ENCODE measurements at regions not wholly inside any gene's neighbourhood (a gene's known extent, or its start where the extent isn't known, plus 50 kb on each side); places are given as distances from the start of the nearest gene placed in this dataset.

GRCh38 chr6:45743028-45743615 lies 272.5 kb downstream of the CLIC5 start:
- no peak for DNase-seq (ENCODE audit: extremely low spot score, insufficient read length, low read depth)
- no peak for FAIRE-seq

DNA sequence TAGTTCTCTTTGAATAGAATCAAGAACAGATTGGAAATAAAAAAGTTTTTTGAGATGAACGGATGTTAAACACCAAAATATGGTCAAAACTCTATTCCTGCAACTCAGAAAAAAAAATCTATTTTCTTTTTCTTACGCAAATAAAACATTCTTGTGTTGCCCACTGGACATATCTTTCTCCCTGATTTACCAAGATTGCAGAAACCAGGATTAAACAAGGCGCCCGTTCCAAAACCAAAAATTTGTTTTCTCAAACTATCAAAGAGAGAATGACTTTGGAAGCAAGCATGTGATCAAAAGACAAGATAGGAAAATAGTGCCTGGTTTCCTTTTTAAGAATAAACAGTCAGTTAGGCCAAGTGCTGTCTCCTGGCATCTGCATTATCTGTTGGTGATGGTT lies 273.1 kb downstream of the CLIC5 start:
- FAIRE-seq: no peak
- no peak for DNase-seq (ENCODE audit: extremely low spot score, insufficient read length, low read depth)

DNA sequence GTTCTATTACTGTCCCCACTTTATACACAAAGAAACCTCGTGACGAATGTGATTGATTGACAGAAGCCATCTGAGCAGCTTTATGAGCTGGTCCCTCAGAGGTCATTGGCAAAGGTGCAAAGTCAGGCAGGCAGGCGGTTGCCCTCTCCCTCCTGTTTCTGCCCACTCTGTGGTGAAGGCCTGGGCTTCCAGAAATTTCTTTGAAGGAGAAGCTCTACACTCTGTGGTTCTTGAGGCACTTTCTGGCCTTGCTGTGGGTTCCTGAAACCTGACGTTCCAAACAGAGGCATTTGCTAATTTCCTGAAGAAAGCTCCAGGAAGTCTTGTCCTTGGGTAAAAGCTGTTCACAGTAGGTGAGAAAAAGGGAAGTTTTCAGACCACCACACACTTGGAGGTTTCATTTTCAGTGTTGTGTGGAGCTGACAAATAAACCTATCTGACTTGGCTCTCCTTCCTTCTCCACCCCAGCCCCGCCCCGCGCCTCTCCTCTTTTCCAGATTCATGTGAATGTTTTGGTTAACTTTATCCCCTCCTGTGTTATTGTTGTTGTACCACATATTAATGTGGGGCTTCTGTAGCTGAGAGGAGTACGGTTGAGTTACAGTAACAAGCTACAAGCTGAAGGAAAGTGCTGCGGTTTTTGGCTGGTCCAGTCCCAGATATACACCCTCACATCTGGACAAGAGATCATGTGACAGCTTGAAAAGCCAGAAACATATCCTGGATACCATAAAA lies 274.1 kb downstream of the CLIC5 start:
- DNase-seq (ENCODE audit: extremely low spot score, insufficient read length, low read depth) (peak; percentile 7), FAIRE-seq (peak; percentile 92)

DNA sequence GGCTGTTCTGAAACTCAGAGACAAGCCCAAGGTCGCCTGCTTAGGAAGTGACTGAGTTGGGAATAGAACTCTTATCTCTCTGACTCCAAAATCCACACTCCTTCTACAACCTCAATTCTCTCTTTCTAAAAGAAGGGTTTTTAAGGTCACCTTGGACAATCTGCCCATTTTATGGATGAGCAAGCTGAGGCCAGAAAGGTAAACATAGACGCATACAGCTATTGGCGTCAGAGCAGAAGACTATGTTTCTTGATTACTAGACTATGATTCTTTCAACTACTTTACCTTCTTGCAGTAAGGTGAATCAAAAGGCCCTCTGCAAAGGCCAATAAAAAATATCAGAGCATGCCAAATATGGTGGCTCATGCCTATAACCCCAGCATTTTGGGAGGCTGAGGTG lies 276.6 kb downstream of the CLIC5 start:
- FAIRE-seq (no peak), DNase-seq (ENCODE audit: extremely low spot score, insufficient read length, low read depth) (no peak)

DNA sequence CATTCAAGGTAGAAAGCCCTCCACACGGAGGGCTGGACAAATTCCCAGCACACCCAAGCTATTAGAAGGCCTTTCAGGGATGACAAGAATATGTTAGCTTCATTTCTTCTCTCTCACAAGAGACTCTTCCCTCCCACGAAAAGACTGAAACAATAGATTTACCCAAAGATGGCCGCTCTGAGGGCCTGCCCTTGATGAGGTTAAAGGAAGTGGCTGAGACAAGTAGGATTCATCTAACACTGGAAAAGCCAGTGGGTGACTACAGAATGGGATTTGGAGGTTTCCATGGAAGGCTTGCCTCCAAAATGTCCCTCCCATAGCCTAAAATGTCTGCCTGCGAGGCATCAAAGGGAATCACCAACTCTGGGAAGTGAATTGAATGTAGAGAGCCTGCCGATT lies 277.6 kb downstream of the CLIC5 start:
- FAIRE-seq (no peak), DNase-seq (ENCODE audit: extremely low spot score, insufficient read length, low read depth) (no peak)

DNA sequence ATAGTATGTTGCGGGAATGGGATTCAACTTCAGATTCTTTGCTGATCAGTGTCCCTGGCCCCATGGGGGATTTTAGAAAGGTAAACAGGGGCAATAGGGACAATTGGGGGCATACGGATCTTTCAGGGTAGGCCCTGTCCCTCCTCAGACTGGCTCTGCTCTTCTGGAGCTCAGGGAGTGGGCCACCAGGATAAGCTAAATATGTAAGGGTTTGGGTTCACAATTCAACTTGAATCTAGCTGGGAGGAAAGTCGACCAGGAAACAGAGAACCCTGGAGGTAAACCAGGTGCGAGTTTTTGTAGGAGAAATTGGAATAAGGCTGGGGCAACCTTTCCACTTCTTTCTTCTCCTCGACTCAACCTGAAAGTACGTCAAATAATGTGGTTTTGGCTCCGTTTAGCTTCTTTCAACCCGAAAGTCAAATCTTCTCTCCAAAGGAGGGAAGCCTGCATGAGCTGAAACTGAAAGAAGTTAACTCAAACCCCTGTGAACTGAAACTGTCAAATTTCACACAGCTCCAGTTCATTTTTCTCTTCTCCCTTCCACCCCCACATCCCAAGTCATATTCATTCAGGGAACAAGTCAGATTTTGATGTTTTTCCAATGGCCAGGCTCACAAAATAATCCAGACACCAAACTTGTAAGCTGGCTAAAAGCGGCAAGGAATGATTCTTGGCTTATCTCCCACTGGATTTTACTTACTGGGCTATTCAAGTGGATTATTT lies 278.2 kb downstream of the CLIC5 start:
- peak; percentile 37 for DNase-seq (ENCODE audit: extremely low spot score, insufficient read length, low read depth)
- peak; percentile 97 for FAIRE-seq

DNA sequence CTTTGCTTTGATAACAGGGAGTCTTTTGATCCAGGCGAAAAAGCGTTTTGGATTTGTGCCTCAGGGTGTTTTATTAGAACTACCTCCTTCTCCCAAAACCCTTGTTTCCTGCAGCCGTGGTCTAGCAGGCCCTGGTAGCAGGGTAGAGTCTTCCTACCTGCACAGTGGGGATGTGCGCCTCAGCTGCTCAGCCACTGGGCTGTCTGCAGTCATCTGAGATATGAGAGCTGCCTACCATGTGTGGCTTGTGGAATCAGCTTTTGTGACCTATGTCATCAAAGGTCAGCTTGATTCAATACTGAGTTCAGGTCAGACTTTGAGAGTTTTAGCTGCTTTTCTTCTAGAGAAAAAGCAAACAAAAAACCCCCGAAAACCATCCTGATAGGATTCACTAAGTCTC lies 279.5 kb downstream of the CLIC5 start:
- no peak for FAIRE-seq
- no peak for DNase-seq (ENCODE audit: extremely low spot score, insufficient read length, low read depth)

DNA sequence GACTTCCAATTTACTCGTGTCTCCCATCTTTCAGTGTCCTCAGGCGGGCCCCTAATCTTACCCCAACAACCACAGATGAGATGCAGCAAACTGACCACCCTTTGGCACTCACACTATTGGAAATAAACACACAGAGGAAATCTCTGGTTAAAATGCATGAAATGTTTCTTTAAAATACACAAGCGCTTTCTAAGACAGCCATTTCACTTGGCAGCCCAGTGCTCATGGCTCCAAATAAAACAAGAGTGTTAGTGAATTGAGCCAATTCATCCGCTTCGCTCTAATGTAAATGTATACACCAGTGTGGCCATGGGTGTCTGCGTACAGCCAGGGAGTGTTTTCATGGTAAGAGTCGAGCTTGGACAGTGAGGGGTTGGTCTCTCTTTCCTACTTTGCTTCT lies 282.9 kb downstream of the CLIC5 start:
- no peak for FAIRE-seq
- DNase-seq (ENCODE audit: extremely low spot score, insufficient read length, low read depth): no peak

DNA sequence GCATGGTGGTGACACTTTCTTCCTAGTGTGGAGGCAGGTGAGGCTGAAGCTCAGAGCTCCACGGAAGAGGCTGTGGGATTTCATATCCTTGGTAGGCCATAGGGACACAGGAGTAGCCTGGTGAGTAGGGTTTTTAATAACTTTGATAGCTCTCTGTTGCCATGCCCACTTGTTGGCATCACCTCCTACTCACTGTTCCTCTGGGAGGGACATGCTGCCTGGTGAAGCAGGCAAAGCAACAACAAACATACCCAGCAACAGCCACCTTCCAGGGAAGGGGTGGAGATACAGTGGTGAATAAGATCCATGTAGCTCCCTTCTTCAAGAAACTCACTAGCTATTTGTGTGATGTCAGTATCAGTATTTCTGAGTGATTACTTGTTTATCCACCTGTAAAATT lies 285.4 kb downstream of the CLIC5 start:
- FAIRE-seq (no peak), DNase-seq (ENCODE audit: extremely low spot score, insufficient read length, low read depth) (no peak)

DNA sequence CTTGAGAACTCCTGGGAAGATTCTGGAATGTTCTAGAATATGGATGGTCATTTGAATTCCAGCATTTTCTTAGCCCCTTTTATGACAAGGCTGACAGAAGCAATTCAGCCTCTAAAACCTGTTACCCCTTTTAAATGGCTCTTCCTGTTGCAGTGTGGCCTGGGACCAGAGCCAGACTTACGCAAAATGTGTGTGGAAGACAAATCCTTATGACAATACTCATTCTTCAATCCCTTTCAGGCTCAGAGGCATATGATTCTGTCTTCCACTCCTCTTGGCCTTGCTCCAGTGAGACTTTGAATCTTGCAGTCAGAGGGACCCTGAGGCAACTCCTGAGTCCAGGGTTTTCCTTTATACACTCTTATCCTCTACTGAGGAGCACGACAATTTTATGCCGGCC lies 287.0 kb downstream of the CLIC5 start:
- no peak for DNase-seq (ENCODE audit: extremely low spot score, insufficient read length, low read depth)
- no peak for FAIRE-seq

GRCh38 chr6:45727819-45728449 lies 287.7 kb downstream of the CLIC5 start:
- FAIRE-seq (no peak), DNase-seq (ENCODE audit: extremely low spot score, insufficient read length, low read depth) (no peak)

DNA sequence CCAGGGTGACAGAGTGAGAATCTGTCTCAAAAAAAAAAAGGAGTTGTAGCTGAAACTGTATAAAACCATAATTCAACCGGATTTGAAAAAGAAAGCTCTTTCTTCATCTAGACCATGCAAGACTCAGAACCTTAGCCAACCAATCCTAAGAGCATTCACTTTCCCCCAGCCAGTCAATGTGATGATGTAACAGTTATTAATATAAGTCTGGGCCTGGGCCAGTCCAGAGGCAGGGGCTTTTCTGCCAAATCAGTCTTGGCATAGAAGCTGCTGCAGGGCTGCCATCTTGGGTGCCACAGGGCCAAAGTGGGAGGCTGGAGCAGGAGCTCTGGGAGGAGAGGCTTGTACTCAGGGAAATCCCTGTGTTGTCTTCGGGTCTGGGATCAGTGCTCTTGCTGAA lies 288.4 kb downstream of the CLIC5 start:
- DNase-seq (ENCODE audit: extremely low spot score, insufficient read length, low read depth): no peak

GRCh38 chr6:45726444-45726843 lies 289.2 kb downstream of the CLIC5 start:
- DNase-seq (ENCODE audit: extremely low spot score, insufficient read length, low read depth) (no peak), FAIRE-seq (no peak)

More for the DNA sequence above, 288.4 kb downstream of the CLIC5 start:
- FAIRE-seq: no peak

- no peak for FAIRE-seq
- no peak for DNase-seq (ENCODE audit: extremely low spot score, insufficient read length, low read depth)
Measured at GRCh38 chr6:45724511-45724910, 291.1 kb downstream of the CLIC5 start.

DNA sequence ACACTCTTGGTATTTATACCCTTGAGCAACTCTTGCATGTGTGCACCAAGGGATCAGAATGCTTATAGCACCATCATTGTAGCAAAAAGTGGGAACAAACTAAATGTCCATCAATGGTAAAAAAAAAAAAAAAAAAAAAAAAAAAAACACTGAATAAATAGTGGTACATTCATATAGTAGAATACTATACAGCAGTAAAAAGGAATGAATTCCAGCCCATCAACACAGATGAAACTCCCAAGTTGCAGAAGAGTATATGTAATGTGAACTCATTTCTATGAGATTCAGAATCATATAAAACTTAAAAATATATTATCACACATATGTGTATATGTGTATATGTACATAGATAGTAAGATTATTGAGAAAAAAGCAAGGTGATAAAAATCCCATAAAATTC lies 291.6 kb downstream of the CLIC5 start:
- no peak for DNase-seq (ENCODE audit: extremely low spot score, insufficient read length, low read depth)
- no peak for FAIRE-seq

DNA sequence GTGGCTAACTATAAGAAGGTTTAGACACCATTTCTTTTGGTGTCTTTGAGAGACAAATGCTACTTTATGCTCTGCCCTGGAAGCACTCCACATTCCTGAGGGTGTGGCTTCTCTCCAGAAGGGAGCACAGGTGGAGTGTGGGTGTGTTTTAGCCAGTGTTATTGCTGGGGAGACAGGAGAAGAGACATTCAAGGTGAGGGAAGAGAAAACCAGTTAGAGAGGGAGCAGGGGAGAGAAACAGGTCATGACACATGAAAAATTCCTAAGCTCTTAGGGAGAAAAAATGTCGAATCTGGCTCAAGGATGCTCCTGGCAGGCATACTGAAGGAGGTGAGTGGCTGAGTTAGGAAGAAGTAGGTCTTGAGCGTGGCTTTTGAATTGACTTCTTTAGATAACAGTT lies 292.8 kb downstream of the CLIC5 start:
- DNase-seq (ENCODE audit: extremely low spot score, insufficient read length, low read depth) (no peak), FAIRE-seq (no peak)

GRCh38 chr6:45721665-45722064 lies 294.0 kb downstream of the CLIC5 start:
- FAIRE-seq (no peak), DNase-seq (ENCODE audit: extremely low spot score, insufficient read length, low read depth) (no peak)

DNA sequence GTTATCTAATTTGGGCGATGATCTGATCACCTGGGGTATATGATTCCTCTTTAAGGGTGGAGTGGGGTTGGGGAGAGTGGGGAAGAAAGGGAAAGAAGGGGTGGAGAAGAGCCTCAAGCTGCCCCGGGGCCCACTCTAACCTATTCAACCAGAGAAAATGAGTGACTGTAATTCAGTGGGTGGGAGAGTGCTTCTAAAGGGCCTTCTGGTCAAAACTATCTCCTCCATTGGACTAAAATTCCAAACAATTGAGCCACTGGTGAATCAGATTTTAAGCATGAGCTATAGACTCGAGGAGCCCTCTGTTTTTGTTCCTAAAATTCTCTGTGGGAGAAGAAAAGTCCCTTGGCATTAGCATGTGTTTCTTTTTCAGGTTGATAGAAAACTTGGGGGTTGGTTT lies 296.8 kb downstream of the CLIC5 start:
- DNase-seq (ENCODE audit: extremely low spot score, insufficient read length, low read depth) (no peak), FAIRE-seq (no peak)

- no peak for FAIRE-seq
- DNase-seq (ENCODE audit: extremely low spot score, insufficient read length, low read depth): no peak
Measured at GRCh38 chr6:45718131-45718530, 297.5 kb downstream of the CLIC5 start.

DNA sequence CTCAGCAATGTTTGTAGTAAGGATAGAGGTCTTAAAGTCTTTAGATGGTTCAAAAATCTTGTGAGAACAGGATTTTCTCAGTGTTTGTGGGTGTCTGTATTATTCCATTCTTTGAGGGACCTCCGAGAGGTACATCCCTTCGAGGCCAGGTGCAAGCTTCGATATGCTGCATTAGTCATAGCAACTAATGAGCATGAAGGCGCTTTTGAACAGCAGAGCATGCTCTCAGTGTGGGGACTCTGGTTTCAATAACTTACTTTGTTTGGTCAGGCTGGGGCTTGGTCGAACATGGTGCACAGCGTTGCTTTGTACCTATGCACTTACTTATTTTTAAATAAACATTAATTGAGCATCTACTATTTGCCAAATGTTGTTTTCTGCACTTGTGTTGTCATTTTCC lies 297.9 kb downstream of the CLIC5 start:
- DNase-seq (ENCODE audit: extremely low spot score, insufficient read length, low read depth) (no peak), FAIRE-seq (no peak)

- no peak for DNase-seq (ENCODE audit: extremely low spot score, insufficient read length, low read depth)
- FAIRE-seq: no peak
Measured at GRCh38 chr6:45717027-45717426, 298.6 kb downstream of the CLIC5 start.
